ENCODE measurements at regions not wholly inside any gene's neighbourhood (a gene's known extent, or its start where the extent isn't known, plus 50 kb on each side); places are given as distances from the start of the nearest gene placed in this dataset.

- Histone ChIP-seq H2BK12ac (ENCODE audit: low read depth, low read length) (no peak overlapping the region), H3K4me2 (ENCODE audit: insufficient read depth in 1 of 2, low read depth in 2 of 2, low read length in 2 of 2) (no peak overlapping the region), H3K9me3 (ENCODE audit: insufficient read depth in 2 of 2, low read depth in 1 of 2, low read length in 1 of 2) (no peaks in the 10 kb centered on the region), H4K8ac (ENCODE audit: extremely low read depth, insufficient read depth, low read length) (no peak overlapping the region), H3K36me3 (ENCODE audit: control insufficient read depth in 2 of 4, insufficient read depth in 4 of 4, low read length in 3 of 4) (no peaks in the 10 kb centered on the region), H3K4me3 (ENCODE audit: extremely low read depth in 1 of 4, insufficient read depth in 2 of 4, low read depth in 3 of 4, low read length in 4 of 4) (no peak overlapping the region), H4K20me1 (replicated peaks in 1 of 2; ENCODE audit: control insufficient read depth in 1 of 2, insufficient read depth in 2 of 2, low read length in 2 of 2) (no peaks in the 10 kb centered on the region), H3K4me1 (replicated peaks in 1 of 4; ENCODE audit: control insufficient read depth in 3 of 4, insufficient read depth in 4 of 4, low read length in 3 of 4) (no peaks in the 10 kb centered on the region), H3K9ac (replicated peaks in 1 of 4; ENCODE audit: extremely low read depth in 1 of 4, low read depth in 3 of 4, low read length in 3 of 4) (no peak overlapping the region), H3K23ac (ENCODE audit: insufficient read length) (no peak overlapping the region), H3K79me1 (ENCODE audit: low read depth, low read length) (no peaks in the 10 kb centered on the region), H2BK5ac (ENCODE audit: low read depth, low read length) (no peak overlapping the region), H3K23me2 (ENCODE audit: low read depth, low read length) (no peaks in the 10 kb centered on the region), H2BK15ac (ENCODE audit: low read length) (no peak overlapping the region), H4K91ac (replicated peaks; ENCODE audit: insufficient read length, low read length) (no peak overlapping the region), H3K27me3 (replicated peaks in 1 of 4; ENCODE audit: control insufficient read depth in 3 of 4, extremely low read depth in 1 of 4, insufficient read depth in 3 of 4, low read length in 3 of 4) (no peaks in the 10 kb centered on the region), H3K14ac (ENCODE audit: insufficient read length) (no peak overlapping the region), H3K4ac (replicated peaks; ENCODE audit: insufficient read length, low read depth, low read length) (no peak overlapping the region), H3K27ac (ENCODE audit: low read depth, low read length) (no peak overlapping the region), H2BK20ac (ENCODE audit: low read length) (no peak overlapping the region), H3K18ac (ENCODE audit: extremely low read depth, low read length) (no peak overlapping the region), H3K79me2 (ENCODE audit: control insufficient read depth in 1 of 2, insufficient read depth in 2 of 2, low read length in 2 of 2) (no peaks in the 10 kb centered on the region), H4K5ac (ENCODE audit: insufficient read length, low read depth, low read length) (no peak overlapping the region), H3K56ac (replicated peaks; ENCODE audit: insufficient read length, low read depth, low read length) (no peak overlapping the region), H2AFZ (ENCODE audit: low read length) (no peak overlapping the region), H2BK120ac (replicated peaks; ENCODE audit: low read depth, low read length) (no peak overlapping the region), H2AK5ac (ENCODE audit: low read depth, low read length) (no peak overlapping the region)
- 93% methylated on average over 3 of the region's 3 CpGs; no CpG with 5 or more reads in 1 of the 2 experiments for WGBS, 2 experiments (ENCODE audit: extremely low coverage in 1 of 2, insufficient coverage in 1 of 2, insufficient read length in 1 of 2, insufficient replicate concordance in 2 of 2, low coverage in 1 of 2, low lambda C conversion rate in 2 of 2, missing lambda C conversion rate in 1 of 2)
- no peak for TF ChIP-seq SP2 (IDR thresholded peaks at IDR 0.05; ENCODE audit: low read length)
- no peak for TF ChIP-seq JUND (IDR thresholded peaks at IDR 0.05; ENCODE audit: low read length)
- no peak for TF ChIP-seq CHD2 (IDR thresholded peaks at IDR 0.05; ENCODE audit: low read length)
- TF ChIP-seq SAP30 (IDR thresholded peaks at IDR 0.05; ENCODE audit: insufficient read depth, insufficient replicate concordance, low read length) = no peak
- TF ChIP-seq KDM4A (IDR thresholded peaks at IDR 0.05; ENCODE audit: low read depth, low read length, severe bottlenecking) = no peak
- TF ChIP-seq NRF1 (IDR thresholded peaks at IDR 0.05; ENCODE audit: low read depth, low read length) = no peak
- DNase-seq (ENCODE audit: low read depth in 1 of 2, low spot score in 2 of 2) (no peak), FAIRE-seq (no peak)
- ChIA-PET CTCF (ENCODE audit: partially characterized antibody) (interaction anchor here (0.6 kb wide), 1 partner anchor 712 kb away, joined by 3 read pairs; no protein-coding TSS in a partner anchor), POLR2A (ENCODE audit: partially characterized antibody) (no interaction called here)
These were observed 298.0 kb upstream of the TMEM229A start for GRCh38 chr7:124330731-124331407.
